Mammary epithelial cell (primary cell): ENCODE measurements at regions not wholly inside any gene's neighbourhood (a gene's known extent, or its start where the extent isn't known, plus 50 kb on each side); places are given as distances from the start of the nearest gene placed in this dataset.

Experiments used
- CTCF ChIP-seq, 2 donors: IDR thresholded peaks in 1 of 2; conservative IDR thresholded peaks in 1 of 2; 2 replicates each; pipeline ENCODE4 v1.5.1; 2011 to 2012; ENCODE audit warnings: inconsistent platforms in 2 of 2, low read length in 2 of 2, mild to moderate bottlenecking in 2 of 2, control low read depth in 1 of 2, low read depth in 1 of 2; ENCODE audit not compliant: insufficient read depth in 1 of 2; ENCODE audit errors: extremely low read depth in 1 of 2
- EZH2 ChIP-seq: IDR thresholded peaks from 2 replicates; pipeline ENCODE4 v1.6.1; 2012; ENCODE audit warnings: low read length, inconsistent platforms, borderline replicate concordance

- no peak for TF ChIP-seq CTCF (conservative IDR thresholded peaks at IDR 0.05 in 1 of 2, IDR thresholded peaks at IDR 0.05 in 1 of 2; ENCODE audit: extremely low read depth in 1 of 2, insufficient read depth in 1 of 2, low read depth in 1 of 2, low read length in 2 of 2)
- no peak for TF ChIP-seq EZH2
Observed at GRCh38 chr20:60233018-60233630, 274.9 kb downstream of the CDH26 start.
